IPS-NIHi7 (cell line): ENCODE measurements at regions not wholly inside any gene's neighbourhood (a gene's known extent, or its start where the extent isn't known, plus 50 kb on each side); places are given as distances from the start of the nearest gene placed in this dataset.

ENCODE experiments used
- DNase-seq: peaks from one replicate; pipeline ENCODE4 v3.0.0; 2012; ENCODE audit warnings: mixed read lengths; ENCODE audit errors: extremely low spot score

DNA sequence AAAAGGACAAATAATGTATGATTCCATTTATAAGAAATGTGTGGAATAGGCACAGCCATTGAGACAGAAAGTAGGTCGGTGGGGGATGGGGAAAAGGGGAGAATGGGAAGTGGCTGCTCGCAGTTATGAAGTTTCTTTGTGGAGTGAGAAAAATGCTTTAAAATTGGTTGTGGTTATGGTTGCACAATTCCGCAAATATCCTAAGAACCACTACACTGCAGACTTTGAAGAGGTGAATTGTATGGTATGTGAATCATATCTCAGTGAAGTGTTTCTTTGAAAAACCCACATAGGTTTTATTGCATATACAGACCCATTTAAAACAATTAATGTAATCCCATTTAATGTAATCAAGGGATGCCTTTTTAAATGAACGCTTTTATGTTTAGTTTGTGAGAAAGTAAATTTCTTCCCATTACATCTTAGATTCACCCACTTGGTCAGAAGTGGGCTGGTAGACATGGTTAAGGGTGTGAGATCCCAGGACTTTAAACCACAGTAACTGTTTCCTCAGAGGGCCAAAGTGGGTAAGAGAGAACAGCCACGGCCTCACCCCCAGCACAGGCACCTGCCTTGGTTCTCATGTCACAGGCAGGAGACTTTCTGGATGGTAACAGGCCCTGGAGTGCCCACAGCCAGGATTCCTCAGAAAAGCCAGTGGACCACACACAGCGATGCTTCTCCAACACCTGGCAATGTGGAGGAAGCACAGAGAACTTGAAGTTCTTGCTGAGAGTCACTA, 119.3 kb upstream of the GJB6 start:
- no peak for DNase-seq

DNA sequence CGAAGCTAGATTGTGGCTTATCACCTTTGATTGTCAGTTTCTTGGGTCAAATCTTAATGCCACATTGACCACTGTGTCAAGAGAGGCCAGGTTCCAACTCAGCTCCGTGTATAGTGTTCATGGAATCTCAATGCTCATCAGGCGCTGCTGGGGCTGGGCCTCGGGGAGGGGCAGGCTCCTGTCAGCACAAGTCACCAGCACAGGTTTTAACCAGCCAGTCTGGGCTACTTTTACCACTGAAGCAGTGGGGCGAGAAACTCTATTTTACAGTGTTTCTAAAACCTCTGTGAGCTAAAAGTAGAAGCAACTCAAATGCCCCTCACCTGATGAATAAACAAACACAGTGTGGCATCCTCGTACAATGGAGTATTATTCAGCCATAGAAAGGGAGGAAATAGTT, 118.7 kb upstream of the GJB6 start:
- DNase-seq = no peak

- DNase-seq = no peak
These were observed 118.3 kb upstream of the GJB6 start for GRCh38 chr13:20350382-20350763.

- no peak for DNase-seq
These were observed 117.7 kb upstream of the GJB6 start for GRCh38 chr13:20349564-20350381.

DNA sequence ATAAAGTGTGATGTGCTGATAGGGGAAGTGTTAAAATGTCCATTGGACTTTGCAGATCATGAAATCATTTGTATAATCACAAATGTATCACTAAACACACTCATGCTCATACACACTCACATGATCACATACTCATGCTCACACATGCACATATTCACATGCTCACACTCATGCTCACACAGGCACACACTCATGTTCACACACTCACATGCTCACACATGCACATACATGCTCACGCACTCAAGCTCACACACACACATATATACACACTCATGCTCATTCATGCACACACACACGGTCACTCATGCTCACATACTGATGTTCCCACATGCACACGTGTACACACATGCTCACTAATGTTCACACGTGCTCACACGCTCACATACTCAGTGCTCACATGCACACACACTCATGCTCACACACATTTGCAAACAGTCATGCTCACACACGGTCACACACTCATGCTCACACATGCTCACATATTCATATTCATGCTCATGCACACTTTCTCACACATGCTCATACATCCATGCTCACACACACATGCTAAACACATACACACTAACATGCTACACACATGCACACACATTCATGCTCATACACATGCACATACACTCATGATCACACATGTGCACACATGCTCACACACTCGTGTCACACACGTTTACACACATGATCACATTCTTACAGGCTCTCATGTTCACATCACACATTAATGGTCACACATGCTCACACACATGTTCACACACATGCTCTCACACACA, 116.7 kb upstream of the GJB6 start:
- no peak for DNase-seq

DNA sequence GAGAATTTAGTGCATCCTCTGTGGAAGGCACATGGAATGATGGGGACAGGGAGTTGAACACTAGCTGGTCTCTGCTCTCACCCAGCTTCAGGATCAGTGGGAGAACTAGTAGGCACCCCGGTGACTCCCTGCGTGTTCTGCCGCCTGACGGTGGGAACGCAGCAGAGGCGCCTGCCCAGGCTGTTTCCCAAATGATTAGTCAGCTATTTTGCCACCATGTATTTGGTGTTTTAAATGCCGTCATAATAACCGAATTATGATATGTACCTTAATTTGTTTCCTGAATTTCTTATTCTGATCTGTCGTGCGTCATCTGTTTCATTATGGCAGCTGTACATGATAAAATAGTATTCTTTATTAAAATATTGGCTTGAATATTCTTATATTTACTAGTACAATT, 115.9 kb upstream of the GJB6 start:
- DNase-seq = no peak

DNA sequence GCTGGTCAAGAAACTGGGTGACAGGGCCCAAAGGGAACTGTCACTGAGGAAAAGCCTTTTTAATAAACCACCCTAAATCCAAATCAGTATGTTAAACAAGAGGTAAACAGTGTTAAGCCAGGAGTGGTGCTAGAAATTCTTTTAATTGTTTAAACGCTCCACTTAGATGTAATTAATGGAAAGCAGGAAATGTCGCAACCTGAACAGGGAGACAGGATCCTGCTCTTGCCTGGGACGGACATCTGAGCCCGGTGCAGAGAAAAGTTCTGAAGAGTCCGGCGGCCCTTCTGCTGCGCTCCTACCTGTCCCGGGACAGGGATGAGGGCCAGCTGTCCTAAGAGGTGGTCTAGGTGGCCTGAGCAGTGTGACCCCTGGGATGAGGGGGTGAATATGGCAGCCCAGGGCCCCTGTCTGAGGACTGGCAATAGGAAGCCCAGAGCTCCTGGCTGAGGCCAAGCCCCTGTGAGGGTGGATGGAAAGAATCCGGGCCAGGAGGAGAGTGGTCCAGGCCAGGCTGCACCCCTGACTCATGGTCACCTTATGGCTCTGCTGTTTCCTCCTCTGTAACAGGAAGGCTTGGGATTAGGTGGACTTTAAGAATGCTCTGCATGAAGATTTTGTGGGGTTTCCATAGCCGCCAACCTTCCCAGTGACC, 112.8 kb upstream of the GJB6 start:
- no peak for DNase-seq

- no peak for DNase-seq
These were observed 110.2 kb upstream of the GJB6 start for GRCh38 chr13:20342311-20342710.

DNA sequence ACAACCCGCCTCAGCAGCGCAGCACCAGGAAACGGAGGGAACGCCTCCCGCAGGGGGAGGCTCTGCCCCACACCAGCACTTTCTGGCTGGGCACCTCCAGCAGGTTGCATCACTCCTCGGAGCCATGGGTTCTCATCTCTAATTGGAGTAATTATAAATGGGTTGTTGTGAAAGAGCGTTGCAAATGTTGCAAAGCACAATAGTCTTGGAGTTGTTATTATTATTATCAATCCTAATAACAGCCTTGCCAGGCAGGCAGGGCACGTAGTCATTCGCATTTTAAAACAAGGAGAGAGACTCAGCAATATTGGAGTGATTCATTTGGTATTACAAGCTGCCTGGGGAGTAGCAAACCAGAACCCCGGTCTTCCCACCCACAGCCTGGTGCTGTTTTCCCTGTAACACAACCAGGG, 108.6 kb upstream of the GJB6 start:
- DNase-seq = no peak

DNA sequence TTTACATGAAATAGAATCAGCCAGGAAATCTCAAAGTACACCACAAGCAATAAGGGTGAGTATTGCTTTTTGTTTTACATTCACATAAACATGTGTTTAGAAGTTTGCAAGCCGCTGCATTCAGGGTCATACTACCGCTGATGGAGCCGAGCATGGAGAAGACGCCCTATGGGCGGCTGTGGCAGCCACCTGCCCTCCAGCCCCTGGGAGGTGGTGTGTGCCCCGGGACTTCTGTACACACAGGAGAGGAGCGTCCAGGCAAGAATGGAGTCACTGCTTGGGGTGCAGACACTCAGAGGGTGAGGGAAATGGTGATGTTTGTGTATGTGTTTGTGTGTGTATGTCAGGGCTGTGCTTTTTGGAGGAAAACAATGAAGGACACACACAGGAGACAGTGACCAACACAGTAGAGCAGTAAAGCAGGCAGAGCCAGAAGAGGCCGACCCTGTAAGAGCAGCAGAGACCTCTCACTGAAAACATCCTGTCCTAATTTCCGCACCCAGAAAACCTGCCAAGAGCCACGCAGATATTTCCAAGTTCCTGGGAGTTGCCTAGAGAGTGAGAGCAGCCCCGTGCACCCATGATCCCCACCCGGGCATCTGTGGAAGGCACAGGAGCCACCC, 108.1 kb upstream of the GJB6 start:
- DNase-seq = no peak

GRCh38 chr13:20337884-20338551, 105.9 kb upstream of the GJB6 start:
- no peak for DNase-seq

DNA sequence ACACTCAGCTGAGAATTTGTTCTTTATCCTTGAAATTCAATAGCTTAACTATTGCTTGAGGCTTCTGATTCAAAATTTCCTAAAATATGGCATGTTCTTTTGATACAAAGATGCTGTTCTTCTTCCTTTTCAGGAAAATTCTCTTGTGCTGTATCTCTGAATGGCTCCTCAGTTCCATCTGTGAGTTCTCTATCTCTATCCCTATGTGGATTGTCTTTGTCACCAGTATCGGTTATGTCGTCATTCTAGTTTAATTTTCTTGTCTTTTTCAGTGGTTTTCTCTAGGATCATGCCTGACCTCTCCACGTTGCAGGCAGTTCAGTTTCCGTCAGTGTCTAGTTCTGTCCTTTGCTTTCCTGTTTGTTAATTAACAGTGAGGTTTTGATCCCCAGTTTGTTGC, 104.6 kb upstream of the GJB6 start:
- DNase-seq = no peak

DNA sequence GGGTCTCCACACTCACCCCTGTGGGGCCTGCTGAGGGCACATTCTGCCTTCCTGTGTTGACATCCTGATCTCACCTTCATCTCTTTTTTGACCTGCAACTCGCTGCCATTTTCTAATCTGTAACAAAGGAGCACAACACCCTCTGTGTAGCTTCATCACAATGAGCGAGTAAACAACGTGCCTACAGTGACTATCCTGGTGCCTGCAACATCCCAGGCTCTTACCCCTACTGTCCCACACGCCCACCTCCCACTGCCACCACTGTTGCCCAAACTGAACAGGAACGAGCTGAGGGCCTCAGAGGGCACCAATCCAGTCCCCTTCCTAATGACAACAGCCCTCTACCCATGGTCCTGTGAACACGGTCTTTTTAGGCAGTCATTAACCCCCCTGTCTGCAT, 102.2 kb upstream of the GJB6 start:
- no peak for DNase-seq

- DNase-seq = no peak
These were observed 100.4 kb upstream of the GJB6 start for GRCh38 chr13:20332361-20333096.

DNA sequence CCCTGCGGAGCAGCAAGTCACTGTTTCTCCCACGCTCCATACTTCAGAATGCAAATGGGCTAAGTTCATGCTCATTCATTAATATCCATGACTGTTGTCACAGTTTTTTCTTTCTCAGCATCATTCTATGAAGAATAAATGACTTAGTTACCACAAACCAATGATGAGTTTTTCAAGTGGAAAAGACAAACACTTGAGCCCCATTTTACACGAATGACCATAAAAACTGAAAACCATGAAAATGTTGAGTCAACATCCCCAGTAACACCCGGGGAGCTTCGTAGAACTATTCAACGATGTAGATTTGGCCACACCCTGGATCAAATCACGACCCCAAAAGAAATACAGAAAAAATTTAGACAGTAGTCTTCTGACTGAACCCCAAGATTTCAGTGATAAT, 99.8 kb upstream of the GJB6 start:
- no peak for DNase-seq

DNA sequence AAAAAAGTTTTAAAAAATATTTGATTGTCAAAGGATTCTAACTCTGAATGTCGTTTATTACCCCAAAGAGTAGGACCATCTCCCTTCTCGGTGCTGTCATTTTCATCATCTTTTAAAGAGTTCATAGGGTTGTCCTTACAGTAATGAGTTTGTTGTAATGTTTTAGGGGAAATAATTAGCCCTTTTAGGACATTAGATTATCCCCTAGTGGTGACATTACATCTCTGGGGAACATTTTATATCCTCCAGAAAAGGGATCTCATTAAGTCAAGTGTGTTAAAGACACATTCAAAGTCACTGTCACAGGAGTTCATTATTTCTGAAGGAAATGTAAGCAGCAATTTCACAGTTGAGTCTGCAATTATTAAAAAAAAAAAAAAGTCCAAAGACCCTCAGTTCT, 99.3 kb upstream of the GJB6 start:
- no peak for DNase-seq

GRCh38 chr13:20326809-20327208, 94.7 kb upstream of the GJB6 start:
- DNase-seq = no peak

DNA sequence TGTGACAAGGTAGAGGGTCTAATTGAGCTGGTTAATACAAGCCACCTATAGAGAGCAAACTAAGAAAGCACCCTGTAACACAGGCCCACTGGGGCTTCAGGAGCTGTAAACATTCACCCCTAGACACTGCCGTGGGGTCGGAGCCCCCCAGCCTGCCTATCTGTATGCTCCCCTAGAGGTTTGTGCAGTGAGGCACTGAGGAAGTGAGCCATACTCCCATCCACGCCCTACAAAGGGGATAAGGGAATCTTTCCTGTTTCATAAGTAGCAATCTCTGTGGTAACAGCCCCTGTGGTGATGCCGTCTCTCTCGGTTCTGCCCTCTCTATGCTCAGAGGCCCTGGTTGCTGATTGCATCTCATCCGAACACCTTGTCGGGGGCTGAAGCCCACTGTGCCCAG, 94.2 kb upstream of the GJB6 start:
- DNase-seq = no peak

DNA sequence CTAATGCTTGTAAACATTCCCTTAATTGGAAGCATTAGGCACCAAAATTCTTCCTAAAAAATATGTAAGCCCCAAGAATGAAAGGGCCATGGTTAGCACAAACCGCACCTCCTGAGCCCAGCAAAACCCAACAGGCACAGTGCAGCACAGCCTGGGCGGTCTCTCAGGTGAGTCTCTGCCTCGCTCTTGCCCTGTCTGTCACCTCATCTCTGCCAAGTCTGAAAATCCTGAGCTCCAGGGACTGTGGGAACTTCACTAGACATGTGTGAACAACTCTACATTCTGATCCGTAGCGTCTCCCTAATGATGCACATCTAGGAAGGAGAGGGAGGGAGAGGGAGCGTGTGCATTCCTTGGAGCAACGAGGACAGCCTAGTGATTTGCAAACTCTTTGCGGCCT, 88.8 kb upstream of the GJB6 start:
- no peak for DNase-seq

- DNase-seq = no peak
These were observed 81.8 kb upstream of the GJB6 start for GRCh38 chr13:20313896-20314295.
